GM19463 (cell line): ENCODE measurements at regions not wholly inside any gene's neighbourhood (a gene's known extent, or its start where the extent isn't known, plus 50 kb on each side); places are given as distances from the start of the nearest gene placed in this dataset.
"Not testable (repeated sequence)": the region's sequence is repeated elsewhere in the genome, so short reads cannot be mapped to it uniquely, and the experiment has no call there.

Source experiments
- ATAC-seq: cut with Tn5 transposase; IDR thresholded peaks from one replicate; pipeline ENCODE4 v1.9.1; 2021; ENCODE audit warnings: mild to moderate bottlenecking, moderate library complexity; ENCODE audit not compliant: unreplicated experiment

- ATAC-seq, result no peak
Observed at GRCh38 chr3:31314258-31314657, 218.5 kb upstream of the STT3B start.

GRCh38 chr3:31319332-31319731 lies 213.4 kb upstream of the STT3B start:
- no peak for ATAC-seq

DNA sequence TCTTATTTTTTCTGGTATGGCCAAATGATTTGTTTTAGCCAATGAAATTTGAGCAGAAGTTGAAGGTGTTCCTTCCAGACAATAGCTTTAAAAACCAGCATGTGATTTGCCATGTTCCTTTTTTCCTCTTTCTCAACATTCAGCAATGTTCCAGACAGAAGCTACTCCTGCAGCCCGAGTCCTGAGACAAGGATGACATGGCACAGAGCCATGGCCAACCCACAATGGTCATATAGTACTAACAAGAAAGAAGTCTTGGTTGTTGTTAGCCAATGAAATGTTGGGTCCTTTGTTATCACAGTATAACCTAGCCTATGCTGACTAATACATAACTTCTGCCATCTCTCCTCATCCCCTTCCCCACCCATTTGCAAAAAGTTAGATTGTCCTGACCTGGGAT lies 211.1 kb upstream of the STT3B start:
- no peak for ATAC-seq

GRCh38 chr3:31322460-31322859 lies 210.3 kb upstream of the STT3B start:
- ATAC-seq, result no peak

DNA sequence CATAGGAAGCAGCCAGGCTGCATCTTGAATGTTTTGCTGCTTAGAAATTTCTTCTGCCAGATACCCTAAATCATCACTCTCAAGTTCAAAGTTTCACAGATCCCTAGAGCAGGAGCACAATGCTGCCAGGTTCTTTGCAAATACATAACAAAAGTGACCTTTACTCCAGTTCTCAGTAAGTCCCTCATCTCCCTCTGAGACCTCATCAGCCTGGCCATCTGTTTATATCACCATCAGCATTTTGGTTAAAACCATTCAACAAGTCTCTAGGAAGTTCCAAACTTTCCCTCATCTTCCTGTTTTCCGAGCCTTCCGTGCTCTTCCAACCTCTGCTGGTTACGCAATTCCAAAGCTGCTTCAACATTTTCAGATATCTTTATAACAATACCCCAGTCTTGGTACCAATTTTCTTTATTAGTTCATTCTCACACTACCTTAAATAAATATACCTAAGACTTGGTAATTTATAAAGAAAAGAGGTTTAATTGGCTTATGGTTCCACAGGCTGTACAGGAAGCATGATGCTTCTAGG lies 204.8 kb upstream of the STT3B start:
- not testable (repeated sequence) for ATAC-seq

DNA sequence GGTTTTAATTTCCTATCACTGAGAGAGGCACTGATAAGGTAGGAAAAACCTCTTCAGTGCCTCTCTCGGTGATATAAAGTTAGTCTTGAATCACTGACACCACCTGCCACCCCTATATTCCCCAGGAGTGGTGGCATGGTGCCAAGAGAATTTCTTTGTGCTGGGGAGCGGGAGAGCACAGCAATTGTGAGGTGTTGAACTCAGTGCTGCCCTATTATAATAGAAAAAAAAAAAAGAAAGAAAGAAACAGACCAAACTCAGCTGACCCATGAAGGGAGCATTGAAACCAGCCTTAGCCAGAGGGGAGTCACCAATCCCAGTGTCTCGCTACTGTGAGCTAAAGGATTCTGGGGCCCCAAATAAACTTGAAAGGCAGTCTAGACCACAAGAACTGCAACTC lies 201.4 kb upstream of the STT3B start:
- ATAC-seq, result no peak

DNA sequence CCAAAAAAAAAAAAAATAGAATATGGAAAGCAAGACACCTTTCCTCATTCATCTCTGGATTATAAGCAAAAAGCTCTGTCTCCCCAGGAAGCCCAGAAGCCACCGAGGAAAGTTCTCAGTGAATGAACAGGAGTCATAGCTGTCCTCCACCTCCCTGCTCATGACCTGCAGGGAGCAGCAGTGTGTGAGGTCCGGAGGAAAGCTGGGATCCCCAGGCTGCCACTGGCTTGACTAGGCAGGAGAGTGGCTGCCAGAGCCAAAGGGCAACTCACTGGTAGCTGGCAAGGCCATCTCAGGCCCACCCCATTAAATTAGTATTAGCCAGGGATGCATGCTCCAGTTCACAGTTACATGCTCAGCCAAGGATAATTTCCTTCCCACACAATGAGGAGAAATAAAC lies 191.6 kb upstream of the STT3B start:
- ATAC-seq, result no peak

DNA sequence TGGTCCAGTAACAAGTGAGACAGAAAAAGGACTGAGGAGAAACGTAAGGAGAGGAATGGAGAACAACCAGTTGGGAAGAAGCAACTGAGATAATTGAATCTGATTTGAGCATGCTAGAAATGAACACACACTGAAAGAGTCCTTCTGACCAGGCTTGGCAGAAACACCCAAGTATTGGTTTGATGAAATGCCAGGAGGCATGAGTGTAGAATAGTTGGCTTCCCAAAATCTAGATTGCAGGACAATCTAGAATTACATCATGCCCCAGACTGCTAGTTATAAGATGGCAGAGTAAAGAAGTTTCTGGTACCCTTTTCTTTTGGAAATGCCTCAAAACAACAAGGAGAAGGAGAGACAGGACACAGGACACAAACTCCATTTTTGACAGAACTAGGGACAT lies 189.7 kb upstream of the STT3B start:
- ATAC-seq, result no peak

DNA sequence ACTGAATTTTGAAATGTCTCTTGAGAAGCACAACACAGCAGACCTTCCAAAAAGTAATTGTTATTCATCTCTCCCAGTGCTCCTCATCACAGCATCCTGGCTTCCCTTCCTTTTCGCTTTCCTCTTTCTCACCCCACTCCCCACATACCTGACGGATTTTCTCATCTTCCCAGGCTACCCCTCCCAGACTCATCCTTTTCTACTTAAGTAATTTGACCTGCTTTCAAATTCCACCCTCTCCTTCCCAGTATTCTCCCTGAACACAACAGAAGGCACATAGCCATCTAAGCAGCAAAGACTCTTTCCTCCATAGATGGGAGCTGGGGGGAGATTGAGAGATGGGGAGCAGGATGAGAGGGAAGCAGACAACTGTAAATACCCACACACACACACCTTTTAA lies 187.1 kb upstream of the STT3B start:
- no peak for ATAC-seq

- no peak for ATAC-seq
Observed at GRCh38 chr3:31346542-31346979, 186.2 kb upstream of the STT3B start.

GRCh38 chr3:31349001-31349748 lies 183.6 kb upstream of the STT3B start:
- no peak for ATAC-seq

GRCh38 chr3:31350307-31350706 lies 182.4 kb upstream of the STT3B start:
- no peak for ATAC-seq

- ATAC-seq, result no peak
Observed at GRCh38 chr3:31352331-31352730, 180.4 kb upstream of the STT3B start.

DNA sequence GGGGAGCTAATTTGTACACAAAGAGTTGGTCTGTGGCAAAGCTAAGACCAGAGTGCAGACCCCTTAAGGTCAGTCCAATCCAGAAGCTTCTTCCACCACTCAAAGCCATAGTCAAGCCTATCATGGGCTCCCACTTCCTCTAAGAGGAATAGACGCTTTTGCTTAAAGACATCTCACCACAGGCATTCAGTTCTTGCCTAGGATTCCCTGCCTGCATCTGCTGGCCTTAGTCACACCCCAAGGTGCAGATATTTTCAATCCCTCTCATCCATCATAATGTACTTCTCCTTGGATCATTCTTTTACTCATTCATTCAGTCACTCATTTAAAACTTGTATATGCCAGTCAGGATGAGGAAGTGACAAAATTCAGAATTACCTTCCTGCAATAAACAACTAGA lies 179.6 kb upstream of the STT3B start:
- ATAC-seq, result no peak

DNA sequence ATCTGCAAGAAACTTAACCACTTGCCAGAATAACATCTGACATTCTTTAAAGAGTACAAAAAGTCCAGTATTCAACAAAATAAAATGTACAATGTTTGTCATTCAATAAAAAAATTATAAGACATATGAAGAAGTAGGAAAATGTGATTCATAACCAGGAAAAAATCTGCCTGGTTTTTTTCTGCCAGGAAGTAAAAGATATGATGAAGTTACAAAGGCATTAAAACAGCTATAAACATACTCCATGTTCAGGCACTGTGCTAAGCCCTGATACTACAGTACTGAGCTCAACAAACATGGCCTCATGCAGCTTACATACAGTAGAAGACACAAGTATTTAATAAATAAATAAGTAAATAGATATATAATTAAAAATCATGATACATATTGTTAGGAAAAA lies 178.4 kb upstream of the STT3B start:
- no peak for ATAC-seq

- no peak for ATAC-seq
Observed at GRCh38 chr3:31355807-31356206, 176.9 kb upstream of the STT3B start.

- ATAC-seq, result no peak
Observed at GRCh38 chr3:31356941-31357340, 175.8 kb upstream of the STT3B start.

- no peak for ATAC-seq
Observed at GRCh38 chr3:31357451-31357850, 175.3 kb upstream of the STT3B start.

GRCh38 chr3:31358473-31359070 lies 174.2 kb upstream of the STT3B start:
- no peak for ATAC-seq

- no peak for ATAC-seq
Observed at GRCh38 chr3:31361371-31362273, 171.1 kb upstream of the STT3B start.

DNA sequence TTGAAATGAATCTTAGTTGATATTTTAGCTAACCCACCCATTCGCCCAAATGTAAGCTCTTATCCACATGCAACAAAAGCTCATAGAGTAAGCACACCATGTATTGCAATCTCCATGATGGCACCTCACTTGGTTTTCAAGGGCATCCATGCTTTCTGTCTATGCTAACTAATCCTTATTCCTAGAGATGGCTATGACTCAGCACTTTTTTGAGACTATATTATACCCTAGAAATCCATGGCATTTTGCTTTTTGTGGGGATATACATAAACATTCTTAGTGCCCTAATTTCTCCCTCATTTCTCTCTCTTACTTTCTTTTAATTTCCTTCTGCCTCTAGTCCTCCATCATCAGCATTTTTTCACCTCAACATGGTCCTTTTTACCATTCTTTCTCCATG lies 168.5 kb upstream of the STT3B start:
- no peak for ATAC-seq
